Duodenal mucosa (tissue), 2 donors: ENCODE measurements at regions not wholly inside any gene's neighbourhood (a gene's known extent, or its start where the extent isn't known, plus 50 kb on each side); places are given as distances from the start of the nearest gene placed in this dataset.
"Not testable (repeated sequence)": the region's sequence is repeated elsewhere in the genome, so short reads cannot be mapped to it uniquely, and the experiment has no call there.

Source experiments
- H3K27ac ChIP-seq: one replicate; pipeline ENCODE4 v1.7.0; 2013; ENCODE audit warnings: low read depth, low read length
- H3K27me3 ChIP-seq, 2 donors: one replicate each; pipeline ENCODE4 v1.7.0; 2013; ENCODE audit warnings: low read length in 2 of 2, control low read depth in 1 of 2; ENCODE audit not compliant: insufficient read depth in 2 of 2, control insufficient read depth in 1 of 2
- H3K36me3 ChIP-seq, 2 donors: one replicate each; pipeline ENCODE4 v1.7.0; 2013; ENCODE audit warnings: low read length in 2 of 2, control low read depth in 1 of 2; ENCODE audit not compliant: insufficient read depth in 2 of 2, control insufficient read depth in 1 of 2
- H3K4me1 ChIP-seq, 2 donors: one replicate each; pipeline ENCODE4 v1.7.0; 2013; ENCODE audit warnings: low read length in 2 of 2, control low read depth in 1 of 2; ENCODE audit not compliant: insufficient read depth in 2 of 2, control insufficient read depth in 1 of 2
- H3K4me3 ChIP-seq, 2 donors: one replicate each; pipeline ENCODE4 v1.7.0; 2013; ENCODE audit warnings: low read length in 2 of 2, low read depth in 1 of 2
- H3K9ac ChIP-seq, 2 donors: one replicate each; pipeline ENCODE4 v1.7.0; 2013; ENCODE audit warnings: low read length in 2 of 2, low read depth in 1 of 2
- H3K9me3 ChIP-seq, 2 donors: one replicate each; pipeline ENCODE4 v1.7.0; 2013; ENCODE audit warnings: low read length in 2 of 2, control low read depth in 1 of 2; ENCODE audit not compliant: control insufficient read depth in 1 of 2

- H3K27ac ChIP-seq, H3K9me3 ChIP-seq, H3K9ac ChIP-seq, H3K27me3 ChIP-seq, H3K36me3 ChIP-seq, H3K4me3 ChIP-seq: not testable (repeated sequence)
- peaks cover under 1 to 19% of the 10 kb centered on the region in 2 donors for H3K4me1 ChIP-seq
Measured at GRCh38 chr6:12549445-12549844, 167.1 kb upstream of the PHACTR1 start.

- H3K27me3 ChIP-seq, H3K9me3 ChIP-seq, H3K36me3 ChIP-seq, H3K27ac ChIP-seq, H3K4me3 ChIP-seq, H3K4me1 ChIP-seq, H3K9ac ChIP-seq: not testable (repeated sequence)
Measured at GRCh38 chr6:12554820-12555219, 161.7 kb upstream of the PHACTR1 start.

- peaks cover 0 to 5% of the 10 kb centered on the region in 2 donors for H3K4me1 ChIP-seq
- no peaks in the 10 kb centered on the region for H3K36me3 ChIP-seq
- no peak overlapping the region for H3K27ac ChIP-seq
- no peak overlapping the region for H3K9ac ChIP-seq
- H3K4me3 ChIP-seq, result no peak overlapping the region
- H3K27me3 ChIP-seq, result no peaks in the 10 kb centered on the region
- peaks cover 0 to 4% of the 10 kb centered on the region in 2 donors for H3K9me3 ChIP-seq
Measured at GRCh38 chr6:12555267-12555666, 161.3 kb upstream of the PHACTR1 start.

- no peak overlapping the region for H3K9ac ChIP-seq
- peaks cover 0 to 4% of the 10 kb centered on the region in 2 donors for H3K9me3 ChIP-seq
- H3K27ac ChIP-seq, result no peak overlapping the region
Measured at GRCh38 chr6:12555781-12556180, 160.8 kb upstream of the PHACTR1 start.

GRCh38 chr6:12557765-12558164 lies 158.8 kb upstream of the PHACTR1 start:
- no peaks in the 10 kb centered on the region for H3K27me3 ChIP-seq
- no peaks in the 10 kb centered on the region for H3K36me3 ChIP-seq
- H3K9ac ChIP-seq, result no peak overlapping the region
- no peak overlapping the region for H3K27ac ChIP-seq
- H3K9me3 ChIP-seq, result peaks cover 0 to 4% of the 10 kb centered on the region in 2 donors
- H3K4me1 ChIP-seq, result peaks cover 0 to 5% of the 10 kb centered on the region in 2 donors
- H3K4me3 ChIP-seq, result no peak overlapping the region

More at GRCh38 chr6:12555781-12556180, 160.8 kb upstream of the PHACTR1 start:
- no peak overlapping the region for H3K4me3 ChIP-seq
- no peaks in the 10 kb centered on the region for H3K36me3 ChIP-seq
- peaks cover 0 to 5% of the 10 kb centered on the region in 2 donors for H3K4me1 ChIP-seq
- no peaks in the 10 kb centered on the region for H3K27me3 ChIP-seq

- no peak overlapping the region for H3K9ac ChIP-seq
- no peak overlapping the region for H3K27ac ChIP-seq
- peaks cover 0 to 5% of the 10 kb centered on the region in 2 donors for H3K4me1 ChIP-seq
- no peaks in the 10 kb centered on the region for H3K27me3 ChIP-seq
- H3K4me3 ChIP-seq, result no peak overlapping the region
- no peaks in the 10 kb centered on the region for H3K36me3 ChIP-seq
- H3K9me3 ChIP-seq, result peaks cover 0 to 4% of the 10 kb centered on the region in 2 donors
Measured at GRCh38 chr6:12560315-12560714, 156.3 kb upstream of the PHACTR1 start.

- Histone ChIP-seq H3K9me3 (no peaks in the 10 kb centered on the region), H3K27me3 (no peaks in the 10 kb centered on the region), H3K36me3 (no peaks in the 10 kb centered on the region), H3K4me3 (no peak overlapping the region), H3K9ac (no peak overlapping the region), H3K4me1 (peaks cover 0 to 4% of the 10 kb centered on the region in 2 donors), H3K27ac (no peak overlapping the region)
Measured at GRCh38 chr6:12566618-12567123, 149.9 kb upstream of the PHACTR1 start.

GRCh38 chr6:12567682-12568081 lies 148.9 kb upstream of the PHACTR1 start:
- Histone ChIP-seq H3K9ac (no peak overlapping the region), H3K4me3 (no peak overlapping the region), H3K27me3 (no peaks in the 10 kb centered on the region), H3K27ac (no peak overlapping the region), H3K36me3 (no peaks in the 10 kb centered on the region), H3K4me1 (peaks cover 0 to 4% of the 10 kb centered on the region in 2 donors), H3K9me3 (no peaks in the 10 kb centered on the region)

GRCh38 chr6:12569646-12570045 lies 146.9 kb upstream of the PHACTR1 start:
- H3K9ac ChIP-seq, result no peak overlapping the region
- H3K27ac ChIP-seq, result no peak overlapping the region
- no peaks in the 10 kb centered on the region for H3K36me3 ChIP-seq
- H3K9me3 ChIP-seq, result no peaks in the 10 kb centered on the region
- H3K4me1 ChIP-seq, result peaks cover 0 to 12% of the 10 kb centered on the region in 2 donors
- H3K27me3 ChIP-seq, result no peaks in the 10 kb centered on the region
- H3K4me3 ChIP-seq, result no peak overlapping the region

GRCh38 chr6:12570461-12571030 lies 146.0 kb upstream of the PHACTR1 start:
- Histone ChIP-seq H3K27ac (no peak overlapping the region), H3K9me3 (no peaks in the 10 kb centered on the region), H3K4me1 (peaks cover 0 to 12% of the 10 kb centered on the region in 2 donors), H3K36me3 (no peaks in the 10 kb centered on the region), H3K9ac (no peak overlapping the region), H3K4me3 (no peak overlapping the region), H3K27me3 (no peaks in the 10 kb centered on the region)
